ENCODE measurements at regions not wholly inside any gene's neighbourhood (a gene's known extent, or its start where the extent isn't known, plus 50 kb on each side); places are given as distances from the start of the nearest gene placed in this dataset.

DNA sequence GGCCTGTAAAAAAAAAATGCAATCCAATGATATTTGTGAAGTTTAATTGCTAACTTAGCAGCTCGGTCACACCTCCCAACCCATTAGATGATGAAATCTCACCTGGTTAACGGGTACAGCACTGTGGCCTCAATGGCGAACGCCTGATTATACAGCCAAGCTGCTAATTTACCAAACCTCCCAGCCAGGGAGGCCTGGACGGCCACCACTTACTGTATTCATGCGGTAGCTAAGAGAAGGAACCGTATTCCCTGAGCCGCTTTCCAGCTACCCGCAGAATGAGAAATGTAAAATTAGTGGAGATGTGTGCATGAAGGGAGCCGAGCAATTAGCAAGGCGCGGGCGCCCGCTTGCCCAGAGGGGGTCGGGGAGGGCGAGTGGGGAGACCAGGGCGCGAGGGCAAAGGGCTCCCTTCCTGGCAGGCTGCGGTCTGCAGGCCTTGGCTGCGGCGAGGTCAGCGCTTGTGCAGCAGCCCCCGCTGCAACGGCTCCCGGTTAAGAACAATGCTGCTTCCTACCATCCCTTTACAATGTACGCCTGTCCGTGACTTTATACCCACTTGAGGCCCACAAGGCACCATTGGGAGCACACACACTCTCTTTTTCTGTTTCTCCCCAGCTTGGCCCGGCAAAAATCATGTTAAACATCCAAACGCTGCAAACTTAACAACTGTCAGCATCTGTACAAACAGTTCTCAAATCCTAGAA lies 70.4 kb upstream of the TBCA start:
- Mint-ChIP-seq H3K4me1 (ENCODE audit: low read depth) (peaks cover 15% of the 10 kb centered on the region), H3K36me3 (ENCODE audit: low read depth) (no peaks in the 10 kb centered on the region), H3K27me3 (ENCODE audit: low read depth) (peaks cover 56% of the 10 kb centered on the region), H3K9me3 (no peaks in the 10 kb centered on the region), H3K27ac (no peak overlapping the region), H3K4me3 (no peak overlapping the region)
- CTCF ChIA-PET = interaction anchor here (1.0 kb wide), 1 partner anchor 26 kb away, joined by 3 read pairs; no protein-coding TSS in a partner anchor
- intact Hi-C loops (cut with micrococcal nuclease) = loop anchor here (5.0 kb wide), 1 partner anchor 284 kb away; no protein-coding TSS in a partner anchor
- no peak for DNase-seq

- CTCF ChIA-PET = interaction anchor here (0.6 kb wide), 1 partner anchor 950 kb away, joined by 3 read pairs; no protein-coding TSS in a partner anchor
- Mint-ChIP-seq H3K27me3 (ENCODE audit: low read depth) (peaks cover 49% of the 10 kb centered on the region), H3K4me1 (ENCODE audit: low read depth) (peaks cover 8% of the 10 kb centered on the region), H3K9me3 (no peaks in the 10 kb centered on the region), H3K4me3 (no peak overlapping the region), H3K36me3 (ENCODE audit: low read depth) (no peaks in the 10 kb centered on the region), H3K27ac (no peak overlapping the region)
- DNase-seq = no peak
- intact Hi-C loops (cut with micrococcal nuclease) = loop anchor here (5.0 kb wide), 1 partner anchor 283 kb away; no protein-coding TSS in a partner anchor
Observed at GRCh38 chr5:77845324-77845646, 69.1 kb upstream of the TBCA start.

GRCh38 chr5:77844623-77845323 lies 68.6 kb upstream of the TBCA start:
- peaks cover 49% of the 10 kb centered on the region for H3K27me3 Mint-ChIP-seq (ENCODE audit: low read depth)
- H3K9me3 Mint-ChIP-seq = no peaks in the 10 kb centered on the region
- H3K4me1 Mint-ChIP-seq (ENCODE audit: low read depth) = peaks cover 8% of the 10 kb centered on the region
- intact Hi-C loops (cut with micrococcal nuclease) = loop anchor here (5.0 kb wide), 1 partner anchor 282 kb away; no protein-coding TSS in a partner anchor
- H3K4me3 Mint-ChIP-seq = peak overlapping the region; percentile 59
- CTCF ChIA-PET = no interaction called here
- no peaks in the 10 kb centered on the region for H3K36me3 Mint-ChIP-seq (ENCODE audit: low read depth)
- no peak overlapping the region for H3K27ac Mint-ChIP-seq
- no peak for DNase-seq

- H3K4me1 Mint-ChIP-seq (ENCODE audit: low read depth) = peaks cover 8% of the 10 kb centered on the region
- intact Hi-C loops (cut with micrococcal nuclease) = no loop called here
- peaks cover 49% of the 10 kb centered on the region for H3K27me3 Mint-ChIP-seq (ENCODE audit: low read depth)
- CTCF ChIA-PET = no interaction called here
- no peak overlapping the region for H3K27ac Mint-ChIP-seq
- DNase-seq = no peak
- no peaks in the 10 kb centered on the region for H3K36me3 Mint-ChIP-seq (ENCODE audit: low read depth)
- H3K9me3 Mint-ChIP-seq = no peaks in the 10 kb centered on the region
- peak overlapping the region; percentile 59 for H3K4me3 Mint-ChIP-seq
Observed at GRCh38 chr5:77844373-77844622, 68.2 kb upstream of the TBCA start.

- H3K27ac Mint-ChIP-seq = no peak overlapping the region
- H3K4me1 Mint-ChIP-seq (ENCODE audit: low read depth) = peaks cover 8% of the 10 kb centered on the region
- peaks cover 49% of the 10 kb centered on the region for H3K27me3 Mint-ChIP-seq (ENCODE audit: low read depth)
- CTCF ChIA-PET = no interaction called here
- peak overlapping the region; percentile 59 for H3K4me3 Mint-ChIP-seq
- DNase-seq = no peak
- no peaks in the 10 kb centered on the region for H3K9me3 Mint-ChIP-seq
- H3K36me3 Mint-ChIP-seq (ENCODE audit: low read depth) = no peaks in the 10 kb centered on the region
- intact Hi-C loops (cut with micrococcal nuclease) = no loop called here
Observed at GRCh38 chr5:77843570-77844372, 67.6 kb upstream of the TBCA start.

GRCh38 chr5:77842243-77842642 lies 66.1 kb upstream of the TBCA start:
- Mint-ChIP-seq H3K27ac (no peak overlapping the region), H3K4me3 (no peak overlapping the region), H3K36me3 (ENCODE audit: low read depth) (no peaks in the 10 kb centered on the region), H3K27me3 (ENCODE audit: low read depth) (peaks cover 43% of the 10 kb centered on the region), H3K4me1 (ENCODE audit: low read depth) (peaks cover 8% of the 10 kb centered on the region), H3K9me3 (no peaks in the 10 kb centered on the region)
- DNase-seq = no peak
- intact Hi-C loops (cut with micrococcal nuclease) = no loop called here
- CTCF ChIA-PET = interaction anchor here (0.6 kb wide), 1 partner anchor 112 kb away, joined by 5 read pairs; no protein-coding TSS in a partner anchor

DNA sequence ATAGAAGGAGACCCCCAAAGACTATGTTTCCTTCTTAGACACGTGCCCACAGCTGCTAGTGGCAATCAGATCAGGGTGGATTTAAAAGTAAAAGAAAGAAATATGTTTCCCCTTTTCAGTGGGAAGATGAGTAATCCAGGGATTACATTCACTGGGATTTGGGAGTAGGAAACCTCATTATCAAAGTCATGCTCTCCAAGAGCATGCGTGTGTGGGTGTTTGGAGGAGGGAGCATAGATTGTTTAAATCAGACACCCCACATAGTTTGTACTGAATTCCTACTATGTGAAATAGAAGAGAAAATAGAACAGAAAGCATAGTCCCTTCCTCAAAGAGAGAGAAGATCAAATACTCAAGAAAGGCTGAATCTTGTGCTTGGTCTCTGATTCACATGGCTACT lies 65.5 kb upstream of the TBCA start:
- H3K4me1 Mint-ChIP-seq (ENCODE audit: low read depth) = peaks cover 8% of the 10 kb centered on the region
- H3K9me3 Mint-ChIP-seq = no peaks in the 10 kb centered on the region
- H3K36me3 Mint-ChIP-seq (ENCODE audit: low read depth) = no peaks in the 10 kb centered on the region
- no peak overlapping the region for H3K27ac Mint-ChIP-seq
- DNase-seq = no peak
- intact Hi-C loops (cut with micrococcal nuclease) = no loop called here
- H3K4me3 Mint-ChIP-seq = no peak overlapping the region
- peaks cover 38% of the 10 kb centered on the region for H3K27me3 Mint-ChIP-seq (ENCODE audit: low read depth)
- CTCF ChIA-PET = interaction anchor here (0.6 kb wide), 1 partner anchor 113 kb away, joined by 5 read pairs; no protein-coding TSS in a partner anchor

- peaks cover 35% of the 10 kb centered on the region for H3K27me3 Mint-ChIP-seq (ENCODE audit: low read depth)
- no peak overlapping the region for H3K4me3 Mint-ChIP-seq
Observed at GRCh38 chr5:77840930-77841329, 64.8 kb upstream of the TBCA start.

DNA sequence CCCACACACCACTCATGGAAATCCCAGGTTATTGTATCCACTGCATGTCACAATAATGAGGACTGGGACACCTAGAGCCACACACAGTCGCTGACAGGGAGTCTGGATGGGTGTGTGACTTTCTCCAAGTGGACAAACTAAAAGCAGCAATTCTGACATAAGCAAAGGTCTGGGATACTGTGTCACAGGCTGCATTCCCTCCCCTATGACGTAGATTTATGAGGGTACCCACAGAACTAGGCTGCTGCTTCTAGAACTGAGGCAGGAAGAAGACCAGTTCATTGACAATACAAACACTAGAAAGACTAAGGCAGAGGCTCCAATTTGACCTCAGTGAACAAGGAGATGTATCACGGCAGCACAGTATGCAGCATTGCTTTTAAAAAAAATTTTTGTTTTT lies 63.6 kb upstream of the TBCA start:
- intact Hi-C loops (cut with micrococcal nuclease) = no loop called here
- Mint-ChIP-seq H3K9me3 (no peaks in the 10 kb centered on the region), H3K36me3 (ENCODE audit: low read depth) (no peaks in the 10 kb centered on the region), H3K4me3 (no peak overlapping the region), H3K27ac (no peak overlapping the region), H3K4me1 (ENCODE audit: low read depth) (peaks cover 4% of the 10 kb centered on the region), H3K27me3 (ENCODE audit: low read depth) (peaks cover 28% of the 10 kb centered on the region)
- CTCF ChIA-PET = no interaction called here
- DNase-seq = no peak

More at GRCh38 chr5:77840930-77841329, 64.8 kb upstream of the TBCA start:
- CTCF ChIA-PET = no interaction called here
- H3K36me3 Mint-ChIP-seq (ENCODE audit: low read depth) = no peaks in the 10 kb centered on the region
- H3K9me3 Mint-ChIP-seq = no peaks in the 10 kb centered on the region
- peaks cover 8% of the 10 kb centered on the region for H3K4me1 Mint-ChIP-seq (ENCODE audit: low read depth)
- intact Hi-C loops (cut with micrococcal nuclease) = no loop called here
- no peak for DNase-seq
- H3K27ac Mint-ChIP-seq = no peak overlapping the region

DNA sequence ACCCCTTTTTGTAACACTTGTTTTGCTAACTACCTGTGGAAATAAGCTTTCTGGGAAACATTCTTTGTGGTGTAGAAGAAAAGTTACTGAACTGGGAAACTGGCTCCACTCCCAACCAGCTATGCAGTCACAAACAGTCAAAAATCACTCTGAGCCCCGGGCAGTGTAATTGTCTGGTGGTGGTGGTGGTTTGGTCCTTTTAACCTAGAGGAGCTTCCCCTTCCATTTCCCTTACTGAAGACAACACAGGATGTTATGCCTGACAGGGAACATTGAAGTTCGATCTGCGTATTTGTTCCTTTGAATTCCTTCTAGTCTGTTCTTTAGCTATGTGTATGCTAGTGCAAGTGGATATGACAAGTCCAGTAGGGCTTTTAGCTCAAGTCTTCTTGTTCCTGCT lies 56.8 kb upstream of the TBCA start:
- Mint-ChIP-seq H3K4me1 (ENCODE audit: low read depth) (no peaks in the 10 kb centered on the region), H3K36me3 (ENCODE audit: low read depth) (no peaks in the 10 kb centered on the region), H3K9me3 (no peaks in the 10 kb centered on the region), H3K4me3 (no peak overlapping the region), H3K27ac (no peak overlapping the region), H3K27me3 (ENCODE audit: low read depth) (peaks cover 18% of the 10 kb centered on the region)
- CTCF ChIA-PET = no interaction called here
- intact Hi-C loops (cut with micrococcal nuclease) = no loop called here
- DNase-seq = no peak

GRCh38 chr5:77832166-77832770 lies 56.1 kb upstream of the TBCA start:
- CTCF ChIA-PET = no interaction called here
- H3K27ac Mint-ChIP-seq = no peak overlapping the region
- no peaks in the 10 kb centered on the region for H3K4me1 Mint-ChIP-seq (ENCODE audit: low read depth)
- H3K9me3 Mint-ChIP-seq = no peaks in the 10 kb centered on the region
- H3K4me3 Mint-ChIP-seq = no peak overlapping the region
- no peaks in the 10 kb centered on the region for H3K36me3 Mint-ChIP-seq (ENCODE audit: low read depth)
- peaks cover 18% of the 10 kb centered on the region for H3K27me3 Mint-ChIP-seq (ENCODE audit: low read depth)
- DNase-seq = no peak
- intact Hi-C loops (cut with micrococcal nuclease) = no loop called here

DNA sequence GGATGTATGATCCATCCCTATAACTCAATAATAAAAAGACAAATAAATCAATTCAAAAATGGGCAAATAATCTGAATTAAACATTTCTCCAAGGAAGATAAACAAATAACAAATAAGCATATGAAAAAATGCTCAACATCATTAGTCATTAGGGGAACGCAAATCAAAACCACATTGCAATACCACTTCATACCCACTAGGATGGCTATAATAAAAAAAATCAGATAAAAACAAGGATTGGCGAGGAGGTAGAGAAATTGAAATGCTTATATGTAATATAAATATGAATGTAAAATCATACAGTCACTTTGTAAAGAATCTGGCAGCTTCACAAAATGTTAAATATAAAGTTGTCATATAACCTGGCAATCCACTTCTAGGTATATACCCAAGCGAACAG lies 52.3 kb upstream of the TBCA start:
- H3K27ac Mint-ChIP-seq = no peak overlapping the region
- H3K4me3 Mint-ChIP-seq = no peak overlapping the region
- CTCF ChIA-PET = no interaction called here
- intact Hi-C loops (cut with micrococcal nuclease) = no loop called here
- DNase-seq = no peak
- H3K36me3 Mint-ChIP-seq (ENCODE audit: low read depth) = no peaks in the 10 kb centered on the region
- H3K4me1 Mint-ChIP-seq (ENCODE audit: low read depth) = no peaks in the 10 kb centered on the region
- H3K27me3 Mint-ChIP-seq (ENCODE audit: low read depth) = peaks cover 23% of the 10 kb centered on the region
- H3K9me3 Mint-ChIP-seq = no peaks in the 10 kb centered on the region
